ENCODE measurements at regions not wholly inside any gene's neighbourhood (a gene's known extent, or its start where the extent isn't known, plus 50 kb on each side); places are given as distances from the start of the nearest gene placed in this dataset.

DNA sequence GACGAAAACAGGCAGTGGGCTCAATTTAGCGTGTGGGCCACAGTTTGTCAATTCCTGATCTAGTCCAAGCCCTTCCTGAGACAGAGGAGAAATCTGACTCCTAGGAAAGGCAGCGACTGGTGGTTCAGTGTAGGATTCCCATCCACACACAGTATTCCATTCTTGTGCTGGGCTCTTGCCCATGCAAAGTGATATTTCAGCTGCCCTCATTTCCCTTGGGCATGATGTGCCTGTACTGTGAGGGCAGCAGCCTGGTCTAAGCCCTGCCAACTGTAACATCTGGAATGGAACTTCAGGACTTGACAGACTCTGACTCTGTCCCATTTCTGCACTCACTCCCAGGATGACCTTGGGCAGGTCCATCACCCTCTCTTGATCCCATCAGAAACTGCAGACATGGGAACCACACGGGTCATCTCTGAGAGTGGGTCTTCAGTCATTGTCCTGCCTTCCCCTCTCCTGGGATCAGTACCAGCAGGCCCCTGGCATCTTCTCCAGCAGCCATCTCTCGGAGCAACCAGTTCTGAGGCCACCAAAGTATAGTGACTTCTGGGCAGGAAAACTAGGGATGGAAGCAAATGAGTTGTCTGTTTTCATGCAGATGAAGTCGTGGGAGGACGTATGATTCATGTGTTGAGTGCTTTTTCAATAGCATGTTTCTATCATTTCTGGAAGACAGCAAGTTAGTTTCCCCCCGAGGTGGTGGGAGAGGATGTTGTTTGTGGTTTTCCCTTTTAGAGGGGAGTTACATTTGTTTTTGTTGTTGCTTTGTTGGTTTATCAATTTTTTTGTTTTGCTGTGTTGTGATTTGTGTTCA is 54.2 kb upstream of the BCL2L14 start:
- H3K4me1 ChIP-seq = no peaks in the 10 kb centered on the region
- no peaks in the 10 kb centered on the region for H3K9me3 ChIP-seq
- no peaks in the 10 kb centered on the region for H3K27me3 ChIP-seq (ENCODE audit: low read depth)
- H3K36me3 ChIP-seq (replicated peaks) = no peaks in the 10 kb centered on the region
- no peak for DNase-seq (ENCODE audit: low spot score in 2 of 2)
- H3K4me3 ChIP-seq = no peak overlapping the region
- in situ Hi-C loops (cut with MboI; ENCODE audit: low sequenced_read_pairs) = no loop called here

- H3K9me3 ChIP-seq = no peaks in the 10 kb centered on the region
- H3K27me3 ChIP-seq (ENCODE audit: low read depth) = no peaks in the 10 kb centered on the region
- no peak for DNase-seq (ENCODE audit: low spot score in 2 of 2)
- H3K4me1 ChIP-seq = no peaks in the 10 kb centered on the region
- no peaks in the 10 kb centered on the region for H3K36me3 ChIP-seq (replicated peaks)
- no peak overlapping the region for H3K4me3 ChIP-seq
- in situ Hi-C loops (cut with MboI; ENCODE audit: low sequenced_read_pairs) = no loop called here
Observed at GRCh38 chr12:12017135-12017581, 53.6 kb upstream of the BCL2L14 start.

DNA sequence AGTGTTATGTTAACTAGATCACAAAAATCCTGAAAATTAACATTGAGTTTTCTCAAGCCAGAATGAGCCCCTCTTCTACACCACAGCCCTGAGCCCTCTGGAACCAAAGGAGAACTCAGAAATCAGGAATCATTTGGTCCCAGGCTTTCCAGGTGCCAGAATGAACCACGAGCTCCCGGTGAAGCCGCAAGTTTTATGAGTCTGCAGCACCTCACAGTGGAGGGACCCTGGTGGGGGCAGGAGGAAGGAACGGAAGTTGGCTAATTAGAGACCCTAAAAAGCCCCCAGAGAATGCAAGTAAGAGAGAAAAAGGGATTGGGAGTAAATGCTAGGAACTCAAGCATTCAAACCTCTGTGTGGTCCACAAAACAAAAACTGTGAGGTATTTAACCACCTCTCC is 52.9 kb upstream of the BCL2L14 start:
- Histone ChIP-seq H3K4me1 (no peaks in the 10 kb centered on the region), H3K9me3 (no peaks in the 10 kb centered on the region), H3K36me3 (replicated peaks) (no peaks in the 10 kb centered on the region), H3K27me3 (ENCODE audit: low read depth) (no peaks in the 10 kb centered on the region), H3K4me3 (no peak overlapping the region)
- in situ Hi-C loops (cut with MboI; ENCODE audit: low sequenced_read_pairs) = no loop called here
- DNase-seq (ENCODE audit: low spot score in 2 of 2) = peak in 1 of 2 experiments; percentile 30

DNA sequence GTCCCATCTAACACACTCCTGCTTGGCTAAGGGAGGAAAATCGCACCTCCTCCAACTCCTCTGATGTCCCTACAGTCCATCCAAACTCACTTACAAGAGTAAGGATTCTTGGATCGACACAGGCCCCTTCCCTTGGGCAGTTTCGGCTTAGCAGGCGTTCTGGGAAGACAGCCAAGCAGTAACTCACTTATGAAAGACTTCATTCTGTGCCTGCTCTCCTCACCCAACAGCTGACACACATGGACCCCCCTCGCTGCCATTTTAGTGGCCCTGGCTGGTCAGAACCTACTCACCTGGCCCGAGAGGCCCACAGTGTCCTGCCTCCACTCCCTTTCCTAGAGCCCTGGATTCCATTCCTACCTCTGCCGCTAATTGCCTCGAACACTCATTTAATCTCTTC is 52.3 kb upstream of the BCL2L14 start:
- Histone ChIP-seq H3K4me3 (no peak overlapping the region), H3K36me3 (replicated peaks) (no peaks in the 10 kb centered on the region), H3K4me1 (no peaks in the 10 kb centered on the region), H3K27me3 (ENCODE audit: low read depth) (no peaks in the 10 kb centered on the region), H3K9me3 (no peaks in the 10 kb centered on the region)
- in situ Hi-C loops (cut with MboI; ENCODE audit: low sequenced_read_pairs) = no loop called here
- DNase-seq (ENCODE audit: low spot score in 2 of 2) = no peak

- no peaks in the 10 kb centered on the region for H3K36me3 ChIP-seq (replicated peaks)
- in situ Hi-C loops (cut with MboI; ENCODE audit: low sequenced_read_pairs) = no loop called here
- no peaks in the 10 kb centered on the region for H3K27me3 ChIP-seq (ENCODE audit: low read depth)
- DNase-seq (ENCODE audit: low spot score in 2 of 2) = no peak
- H3K9me3 ChIP-seq = no peaks in the 10 kb centered on the region
- H3K4me1 ChIP-seq = no peaks in the 10 kb centered on the region
- H3K4me3 ChIP-seq = no peak overlapping the region
Observed at GRCh38 chr12:12019881-12020280, 50.9 kb upstream of the BCL2L14 start.

DNA sequence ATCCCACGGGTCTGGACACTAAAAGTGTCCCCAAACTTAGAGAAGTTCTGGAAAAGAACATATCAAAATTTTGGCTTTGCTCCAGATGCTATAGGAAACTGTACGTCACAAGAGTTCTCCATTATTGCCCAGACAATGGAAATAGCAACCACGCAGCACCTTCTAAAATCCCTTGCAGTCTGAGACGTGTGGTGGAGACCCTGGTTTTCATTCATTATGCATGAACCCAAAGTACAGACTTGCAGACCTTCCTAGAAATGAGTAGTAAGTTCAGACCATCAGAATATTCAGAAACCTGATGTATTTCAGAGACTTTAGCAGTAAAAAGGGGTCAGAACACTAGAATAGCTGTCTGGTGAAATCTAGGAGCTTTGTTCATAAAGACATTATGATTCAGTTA is 50.0 kb upstream of the BCL2L14 start:
- Histone ChIP-seq H3K36me3 (replicated peaks) (no peaks in the 10 kb centered on the region), H3K27me3 (ENCODE audit: low read depth) (no peaks in the 10 kb centered on the region), H3K9me3 (no peaks in the 10 kb centered on the region), H3K4me1 (no peaks in the 10 kb centered on the region), H3K4me3 (no peak overlapping the region)
- no peak for DNase-seq (ENCODE audit: low spot score in 2 of 2)
- in situ Hi-C loops (cut with MboI; ENCODE audit: low sequenced_read_pairs) = no loop called here

All from HAP-1 (cell line).